DMS79 treated with DMSO at 0.1 percent for 48 hours (cell line): ENCODE measurements at regions not wholly inside any gene's neighbourhood (a gene's known extent, or its start where the extent isn't known, plus 50 kb on each side); places are given as distances from the start of the nearest gene placed in this dataset.
"Not testable (repeated sequence)": the region's sequence is repeated elsewhere in the genome, so short reads cannot be mapped to it uniquely, and the experiment has no call there.

Experiments used
- DNase-seq: peaks from one replicate; lab custom pipeline; 2025; lab: John Stamatoyannopoulos, UW

GRCh38 chr13:26483546-26483945, 73.9 kb upstream of the WASF3 start:
- no peak for DNase-seq

- DNase-seq = no peak
Measured at GRCh38 chr13:26484196-26484595, 73.3 kb upstream of the WASF3 start.

- no peak for DNase-seq
Measured at GRCh38 chr13:26485288-26485687, 72.2 kb upstream of the WASF3 start.

GRCh38 chr13:26485786-26486185, 71.7 kb upstream of the WASF3 start:
- DNase-seq = no peak

- no peak for DNase-seq
Measured at GRCh38 chr13:26486550-26486949, 70.9 kb upstream of the WASF3 start.

GRCh38 chr13:26487781-26488180, 69.7 kb upstream of the WASF3 start:
- DNase-seq = no peak

- no peak for DNase-seq
Measured at GRCh38 chr13:26488236-26489003, 69.1 kb upstream of the WASF3 start.

- DNase-seq = not testable (repeated sequence)
Measured at GRCh38 chr13:26492301-26492700, 65.2 kb upstream of the WASF3 start.

- no peak for DNase-seq
Measured at GRCh38 chr13:26494571-26495195, 62.8 kb upstream of the WASF3 start.

GRCh38 chr13:26495750-26496149, 61.7 kb upstream of the WASF3 start:
- DNase-seq = no peak

GRCh38 chr13:26497968-26498511, 59.4 kb upstream of the WASF3 start:
- no peak for DNase-seq

- no peak for DNase-seq
Measured at GRCh38 chr13:26498656-26499601, 58.6 kb upstream of the WASF3 start.

GRCh38 chr13:26500618-26501320, 56.7 kb upstream of the WASF3 start:
- no peak for DNase-seq

- DNase-seq = no peak
Measured at GRCh38 chr13:26501641-26502040, 55.8 kb upstream of the WASF3 start.

- DNase-seq = no peak
Measured at GRCh38 chr13:26502826-26503225, 54.7 kb upstream of the WASF3 start.

- DNase-seq = no peak
Measured at GRCh38 chr13:26503826-26504594, 53.5 kb upstream of the WASF3 start.
